GM12873 (cell line): ENCODE measurements at regions not wholly inside any gene's neighbourhood (a gene's known extent, or its start where the extent isn't known, plus 50 kb on each side); places are given as distances from the start of the nearest gene placed in this dataset.

Source experiments
- TF ChIP-seq, protein P1 (sequence below): IDR thresholded peaks from 2 replicates; pipeline ENCODE4 v1.5.1; 2012; ENCODE audit warnings: low read depth, mild to moderate bottlenecking, moderate library complexity, low read length, control low read depth; ENCODE audit not compliant: insufficient read depth; ENCODE audit errors: missing control alignments

- TF ChIP-seq, protein P1, sequence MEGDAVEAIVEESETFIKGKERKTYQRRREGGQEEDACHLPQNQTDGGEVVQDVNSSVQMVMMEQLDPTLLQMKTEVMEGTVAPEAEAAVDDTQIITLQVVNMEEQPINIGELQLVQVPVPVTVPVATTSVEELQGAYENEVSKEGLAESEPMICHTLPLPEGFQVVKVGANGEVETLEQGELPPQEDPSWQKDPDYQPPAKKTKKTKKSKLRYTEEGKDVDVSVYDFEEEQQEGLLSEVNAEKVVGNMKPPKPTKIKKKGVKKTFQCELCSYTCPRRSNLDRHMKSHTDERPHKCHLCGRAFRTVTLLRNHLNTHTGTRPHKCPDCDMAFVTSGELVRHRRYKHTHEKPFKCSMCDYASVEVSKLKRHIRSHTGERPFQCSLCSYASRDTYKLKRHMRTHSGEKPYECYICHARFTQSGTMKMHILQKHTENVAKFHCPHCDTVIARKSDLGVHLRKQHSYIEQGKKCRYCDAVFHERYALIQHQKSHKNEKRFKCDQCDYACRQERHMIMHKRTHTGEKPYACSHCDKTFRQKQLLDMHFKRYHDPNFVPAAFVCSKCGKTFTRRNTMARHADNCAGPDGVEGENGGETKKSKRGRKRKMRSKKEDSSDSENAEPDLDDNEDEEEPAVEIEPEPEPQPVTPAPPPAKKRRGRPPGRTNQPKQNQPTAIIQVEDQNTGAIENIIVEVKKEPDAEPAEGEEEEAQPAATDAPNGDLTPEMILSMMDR, result no peak
These were observed 321.7 kb downstream of the TXNL1 start for GRCh38 chr18:56316727-56317126.

DNA sequence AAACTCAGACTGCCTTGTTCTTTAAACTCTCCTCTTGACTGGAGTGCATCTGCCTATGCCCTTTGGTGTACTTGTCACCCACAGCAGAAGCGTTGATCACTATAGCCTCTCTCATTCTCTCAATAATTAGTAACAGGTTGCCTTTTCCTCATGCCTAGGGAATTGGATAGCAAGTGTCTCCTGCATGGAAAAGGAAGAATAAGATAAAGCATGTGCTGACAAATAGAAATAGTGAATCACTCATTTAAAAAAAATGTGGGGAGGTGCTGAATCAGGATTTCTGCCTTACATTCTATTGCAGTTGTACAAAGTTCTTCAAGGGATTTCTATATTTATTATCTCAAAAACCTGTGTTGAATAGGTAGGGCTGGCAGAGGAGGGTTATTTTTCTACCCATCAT, 323.0 kb downstream of the TXNL1 start:
- TF ChIP-seq, protein P1, result no peak

DNA sequence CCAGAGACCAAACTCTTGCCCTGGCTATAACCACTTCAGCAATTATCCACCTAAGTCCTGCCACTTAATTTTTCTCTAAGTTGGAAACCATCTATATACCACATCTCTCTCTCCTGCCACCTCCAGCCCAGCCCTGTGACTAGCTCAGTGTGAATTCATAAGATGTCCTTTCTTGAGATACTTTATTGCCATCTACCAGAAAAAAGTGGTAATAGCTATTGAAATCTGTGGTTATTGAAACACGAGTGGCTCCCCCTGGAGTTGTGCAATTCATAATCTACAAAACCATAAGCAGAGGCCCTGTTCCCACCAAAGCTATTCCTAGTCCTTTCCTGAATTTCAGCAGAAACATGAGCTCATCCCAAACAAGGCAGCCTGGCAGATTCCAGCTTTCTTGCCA, 324.0 kb downstream of the TXNL1 start:
- TF ChIP-seq, protein P1, result peak; percentile 6

GRCh38 chr18:56312551-56313335, 325.6 kb downstream of the TXNL1 start:
- TF ChIP-seq, protein P1, result no peak

DNA sequence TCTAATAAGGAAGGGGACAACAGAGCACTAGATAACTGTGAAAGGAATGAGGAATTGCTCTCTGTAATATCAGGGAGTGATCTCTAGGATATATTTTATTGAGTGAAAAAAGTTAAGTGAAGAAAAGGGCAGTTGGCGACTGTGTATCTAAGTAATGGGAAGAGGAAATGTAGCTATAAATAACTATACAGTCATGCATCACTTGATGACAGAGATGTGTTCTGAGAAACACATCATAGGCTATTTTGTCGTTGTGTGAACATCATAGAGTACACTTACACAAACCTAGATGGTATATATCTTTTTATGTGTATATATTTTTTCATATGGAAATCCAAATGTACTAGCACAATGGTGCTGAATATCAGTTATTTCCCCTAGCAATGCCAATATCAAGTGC, 329.3 kb downstream of the TXNL1 start:
- TF ChIP-seq, protein P1, result no peak

GRCh38 chr18:56307354-56308170, 330.8 kb downstream of the TXNL1 start:
- TF ChIP-seq, protein P1, result no peak

DNA sequence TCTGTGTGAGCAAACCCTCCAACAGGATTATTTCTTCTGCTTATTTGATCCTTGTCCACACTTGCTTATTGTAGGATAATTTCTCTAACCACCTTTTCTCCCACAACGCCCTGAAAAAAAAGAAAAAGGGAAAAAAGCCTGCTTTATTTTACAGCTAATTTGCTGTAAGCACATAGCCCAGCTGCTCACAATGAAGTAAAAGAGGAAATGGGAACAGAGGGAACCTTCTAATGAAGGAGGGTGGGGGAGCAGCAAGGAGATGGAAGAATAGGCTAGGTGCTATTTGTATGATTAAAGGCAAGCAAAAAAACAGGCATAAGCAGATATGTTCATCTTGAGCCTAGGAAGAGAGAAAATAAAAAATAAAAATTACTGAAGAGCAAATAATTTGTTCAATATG, 331.6 kb downstream of the TXNL1 start:
- TF ChIP-seq, protein P1, result no peak
